ENCODE measurements at regions not wholly inside any gene's neighbourhood (a gene's known extent, or its start where the extent isn't known, plus 50 kb on each side); places are given as distances from the start of the nearest gene placed in this dataset.
A peak's percentile ranks its signal among the peaks of the same experiment; 100 is the strongest.
"Not testable (repeated sequence)": the region's sequence is repeated elsewhere in the genome, so short reads cannot be mapped to it uniquely, and the experiment has no call there.

GRCh38 chr2:52345676-52346075 lies 1313.7 kb upstream of the NRXN1 start:
- no peaks in the 10 kb centered on the region for H3K36me3 ChIP-seq (ENCODE audit: control insufficient read depth, insufficient read depth, low read length)
- H3K9me3 ChIP-seq (ENCODE audit: control insufficient read depth, low read depth, low read length), result no peaks in the 10 kb centered on the region
- H3K27ac ChIP-seq (ENCODE audit: low read length), result no peak overlapping the region
- DNase-seq, result no peak
- H3K4me1 ChIP-seq (ENCODE audit: control insufficient read depth, insufficient read depth, low read length), result no peaks in the 10 kb centered on the region
- WGBS (ENCODE audit: insufficient coverage, low lambda C conversion rate), result 100% methylated on average over 2 of the region's 4 CpGs
- H3K4me3 ChIP-seq (ENCODE audit: low read length), result no peak overlapping the region
- H3K27me3 ChIP-seq (ENCODE audit: control insufficient read depth, insufficient read depth, low read length), result no peaks in the 10 kb centered on the region

GRCh38 chr2:52345082-52345481 lies 1313.2 kb upstream of the NRXN1 start:
- H3K36me3 ChIP-seq (ENCODE audit: control insufficient read depth, insufficient read depth, low read length), result no peaks in the 10 kb centered on the region
- H3K4me1 ChIP-seq (ENCODE audit: control insufficient read depth, insufficient read depth, low read length), result no peaks in the 10 kb centered on the region
- no peak overlapping the region for H3K4me3 ChIP-seq (ENCODE audit: low read length)
- DNase-seq, result no peak
- no peaks in the 10 kb centered on the region for H3K27me3 ChIP-seq (ENCODE audit: control insufficient read depth, insufficient read depth, low read length)
- H3K27ac ChIP-seq (ENCODE audit: low read length), result no peak overlapping the region
- no peaks in the 10 kb centered on the region for H3K9me3 ChIP-seq (ENCODE audit: control insufficient read depth, low read depth, low read length)

GRCh38 chr2:52343706-52344266 lies 1311.9 kb upstream of the NRXN1 start:
- no peaks in the 10 kb centered on the region for H3K27me3 ChIP-seq (ENCODE audit: control insufficient read depth, insufficient read depth, low read length)

GRCh38 chr2:52343010-52343409 lies 1311.1 kb upstream of the NRXN1 start:
- no peak overlapping the region for H3K27ac ChIP-seq (ENCODE audit: low read length)
- no peaks in the 10 kb centered on the region for H3K27me3 ChIP-seq (ENCODE audit: control insufficient read depth, insufficient read depth, low read length)
- no peak for DNase-seq
- WGBS (ENCODE audit: insufficient coverage, low lambda C conversion rate), result no CpG with 5 or more reads among the region's 1 CpG
- H3K36me3 ChIP-seq (ENCODE audit: control insufficient read depth, insufficient read depth, low read length), result no peaks in the 10 kb centered on the region
- no peaks in the 10 kb centered on the region for H3K9me3 ChIP-seq (ENCODE audit: control insufficient read depth, low read depth, low read length)
- no peak overlapping the region for H3K4me3 ChIP-seq (ENCODE audit: low read length)
- H3K4me1 ChIP-seq (ENCODE audit: control insufficient read depth, insufficient read depth, low read length), result no peaks in the 10 kb centered on the region

More at GRCh38 chr2:52343706-52344266, 1311.9 kb upstream of the NRXN1 start:
- Histone ChIP-seq H3K36me3 (ENCODE audit: control insufficient read depth, insufficient read depth, low read length) (no peaks in the 10 kb centered on the region), H3K9me3 (ENCODE audit: control insufficient read depth, low read depth, low read length) (no peaks in the 10 kb centered on the region), H3K27ac (ENCODE audit: low read length) (no peak overlapping the region), H3K4me1 (ENCODE audit: control insufficient read depth, insufficient read depth, low read length) (no peaks in the 10 kb centered on the region), H3K4me3 (ENCODE audit: low read length) (no peak overlapping the region)
- no CpG with 5 or more reads among the region's 2 CpGs for WGBS (ENCODE audit: insufficient coverage, low lambda C conversion rate)
- DNase-seq, result no peak

GRCh38 chr2:52342458-52342857 lies 1310.5 kb upstream of the NRXN1 start:
- H3K9me3 ChIP-seq (ENCODE audit: control insufficient read depth, low read depth, low read length), result no peaks in the 10 kb centered on the region
- no peak overlapping the region for H3K4me3 ChIP-seq (ENCODE audit: low read length)
- H3K27ac ChIP-seq (ENCODE audit: low read length), result no peak overlapping the region
- WGBS (ENCODE audit: insufficient coverage, low lambda C conversion rate), result 100% methylated on average over 2 of the region's 4 CpGs
- no peaks in the 10 kb centered on the region for H3K4me1 ChIP-seq (ENCODE audit: control insufficient read depth, insufficient read depth, low read length)
- H3K27me3 ChIP-seq (ENCODE audit: control insufficient read depth, insufficient read depth, low read length), result no peaks in the 10 kb centered on the region
- no peak for DNase-seq
- H3K36me3 ChIP-seq (ENCODE audit: control insufficient read depth, insufficient read depth, low read length), result no peaks in the 10 kb centered on the region

GRCh38 chr2:52341732-52342131 lies 1309.8 kb upstream of the NRXN1 start:
- Histone ChIP-seq H3K36me3 (ENCODE audit: control insufficient read depth, insufficient read depth, low read length) (no peaks in the 10 kb centered on the region), H3K4me1 (ENCODE audit: control insufficient read depth, insufficient read depth, low read length) (no peaks in the 10 kb centered on the region), H3K27ac (ENCODE audit: low read length) (no peak overlapping the region), H3K4me3 (ENCODE audit: low read length) (no peak overlapping the region), H3K9me3 (ENCODE audit: control insufficient read depth, low read depth, low read length) (no peaks in the 10 kb centered on the region), H3K27me3 (ENCODE audit: control insufficient read depth, insufficient read depth, low read length) (no peaks in the 10 kb centered on the region)
- peak; percentile 47 to 72 for DNase-seq
- no CpG with 5 or more reads among the region's 3 CpGs for WGBS (ENCODE audit: insufficient coverage, low lambda C conversion rate)

- no peaks in the 10 kb centered on the region for H3K27me3 ChIP-seq (ENCODE audit: control insufficient read depth, insufficient read depth, low read length)
- no peaks in the 10 kb centered on the region for H3K4me1 ChIP-seq (ENCODE audit: control insufficient read depth, insufficient read depth, low read length)
- H3K36me3 ChIP-seq (ENCODE audit: control insufficient read depth, insufficient read depth, low read length), result no peaks in the 10 kb centered on the region
- no peak overlapping the region for H3K4me3 ChIP-seq (ENCODE audit: low read length)
- H3K9me3 ChIP-seq (ENCODE audit: control insufficient read depth, low read depth, low read length), result no peaks in the 10 kb centered on the region
- no CpG with 5 or more reads among the region's 1 CpG for WGBS (ENCODE audit: insufficient coverage, low lambda C conversion rate)
- no peak for DNase-seq
- H3K27ac ChIP-seq (ENCODE audit: low read length), result no peak overlapping the region
Measured at GRCh38 chr2:52340171-52340570, 1308.2 kb upstream of the NRXN1 start.

GRCh38 chr2:52337786-52338185 lies 1305.9 kb upstream of the NRXN1 start:
- WGBS (ENCODE audit: insufficient coverage, low lambda C conversion rate), result no CpG with 5 or more reads among the region's 7 CpGs
- not testable (repeated sequence) for H3K27ac ChIP-seq (ENCODE audit: low read length); H3K4me3 ChIP-seq (ENCODE audit: low read length); DNase-seq; H3K27me3 ChIP-seq (ENCODE audit: control insufficient read depth, insufficient read depth, low read length); H3K36me3 ChIP-seq (ENCODE audit: control insufficient read depth, insufficient read depth, low read length); H3K9me3 ChIP-seq (ENCODE audit: control insufficient read depth, low read depth, low read length); H3K4me1 ChIP-seq (ENCODE audit: control insufficient read depth, insufficient read depth, low read length)

- H3K27ac ChIP-seq (ENCODE audit: low read length), result no peak overlapping the region
- DNase-seq, result no peak
- no peaks in the 10 kb centered on the region for H3K4me1 ChIP-seq (ENCODE audit: control insufficient read depth, insufficient read depth, low read length)
- no peak overlapping the region for H3K4me3 ChIP-seq (ENCODE audit: low read length)
- H3K9me3 ChIP-seq (ENCODE audit: control insufficient read depth, low read depth, low read length), result no peaks in the 10 kb centered on the region
- WGBS (ENCODE audit: insufficient coverage, low lambda C conversion rate), result no CpG with 5 or more reads among the region's 2 CpGs
- no peaks in the 10 kb centered on the region for H3K36me3 ChIP-seq (ENCODE audit: control insufficient read depth, insufficient read depth, low read length)
- no peaks in the 10 kb centered on the region for H3K27me3 ChIP-seq (ENCODE audit: control insufficient read depth, insufficient read depth, low read length)
Measured at GRCh38 chr2:52336951-52337350, 1305.0 kb upstream of the NRXN1 start.

GRCh38 chr2:52335727-52336126 lies 1303.8 kb upstream of the NRXN1 start:
- H3K27me3 ChIP-seq (ENCODE audit: control insufficient read depth, insufficient read depth, low read length), result no peaks in the 10 kb centered on the region
- no peaks in the 10 kb centered on the region for H3K36me3 ChIP-seq (ENCODE audit: control insufficient read depth, insufficient read depth, low read length)
- no peaks in the 10 kb centered on the region for H3K4me1 ChIP-seq (ENCODE audit: control insufficient read depth, insufficient read depth, low read length)
- H3K4me3 ChIP-seq (ENCODE audit: low read length), result no peak overlapping the region
- H3K9me3 ChIP-seq (ENCODE audit: control insufficient read depth, low read depth, low read length), result no peaks in the 10 kb centered on the region
- WGBS (ENCODE audit: insufficient coverage, low lambda C conversion rate), result no CpG with 5 or more reads among the region's 1 CpG
- DNase-seq, result no peak
- no peak overlapping the region for H3K27ac ChIP-seq (ENCODE audit: low read length)

- DNase-seq, result no peak
Measured at GRCh38 chr2:52334185-52334584, 1302.3 kb upstream of the NRXN1 start.

More at GRCh38 chr2:52334185-52334584, 1302.3 kb upstream of the NRXN1 start:
- WGBS (ENCODE audit: insufficient coverage, low lambda C conversion rate), result no CpG with 5 or more reads among the region's 4 CpGs
- Histone ChIP-seq H3K4me1 (ENCODE audit: control insufficient read depth, insufficient read depth, low read length) (no peaks in the 10 kb centered on the region), H3K4me3 (ENCODE audit: low read length) (no peak overlapping the region), H3K27me3 (ENCODE audit: control insufficient read depth, insufficient read depth, low read length) (no peaks in the 10 kb centered on the region), H3K36me3 (ENCODE audit: control insufficient read depth, insufficient read depth, low read length) (no peaks in the 10 kb centered on the region), H3K27ac (ENCODE audit: low read length) (no peak overlapping the region), H3K9me3 (ENCODE audit: control insufficient read depth, low read depth, low read length) (no peaks in the 10 kb centered on the region)

Measured in large intestine (tissue), 3 donors.